GM18498 (cell line): ENCODE measurements at regions not wholly inside any gene's neighbourhood (a gene's known extent, or its start where the extent isn't known, plus 50 kb on each side); places are given as distances from the start of the nearest gene placed in this dataset.
"Not testable (repeated sequence)": the region's sequence is repeated elsewhere in the genome, so short reads cannot be mapped to it uniquely, and the experiment has no call there.

Experiments used
- ATAC-seq: cut with Tn5 transposase; IDR thresholded peaks from one replicate; pipeline ENCODE4 v1.9.1; 2021; ENCODE audit warnings: mild to moderate bottlenecking, moderate library complexity; ENCODE audit not compliant: unreplicated experiment

GRCh38 chr15:36430280-36430679 is 149.1 kb upstream of the CDIN1 start:
- ATAC-seq = no peak

GRCh38 chr15:36430726-36431265 is 148.6 kb upstream of the CDIN1 start:
- no peak for ATAC-seq

GRCh38 chr15:36432161-36432560 is 147.3 kb upstream of the CDIN1 start:
- ATAC-seq = no peak

- no peak for ATAC-seq
Observed at GRCh38 chr15:36434177-36434576, 145.2 kb upstream of the CDIN1 start.

- no peak for ATAC-seq
Observed at GRCh38 chr15:36438499-36438898, 140.9 kb upstream of the CDIN1 start.

GRCh38 chr15:36447373-36447772 is 132.1 kb upstream of the CDIN1 start:
- ATAC-seq = no peak

- no peak for ATAC-seq
Observed at GRCh38 chr15:36448418-36448817, 131.0 kb upstream of the CDIN1 start.

GRCh38 chr15:36449084-36449661 is 130.3 kb upstream of the CDIN1 start:
- no peak for ATAC-seq

GRCh38 chr15:36449662-36450145 is 129.7 kb upstream of the CDIN1 start:
- ATAC-seq = no peak

GRCh38 chr15:36454244-36454643 is 125.2 kb upstream of the CDIN1 start:
- ATAC-seq = not testable (repeated sequence)

- no peak for ATAC-seq
Observed at GRCh38 chr15:36458411-36458810, 121.0 kb upstream of the CDIN1 start.

GRCh38 chr15:36465304-36465703 is 114.1 kb upstream of the CDIN1 start:
- ATAC-seq = no peak

- ATAC-seq = no peak
Observed at GRCh38 chr15:36468746-36469145, 110.7 kb upstream of the CDIN1 start.

GRCh38 chr15:36469311-36469966 is 110.0 kb upstream of the CDIN1 start:
- ATAC-seq = no peak

- ATAC-seq = no peak
Observed at GRCh38 chr15:36472672-36473071, 106.8 kb upstream of the CDIN1 start.

- no peak for ATAC-seq
Observed at GRCh38 chr15:36478561-36478960, 100.9 kb upstream of the CDIN1 start.

GRCh38 chr15:36479200-36479896 is 100.1 kb upstream of the CDIN1 start:
- ATAC-seq = no peak

GRCh38 chr15:36481156-36481555 is 98.3 kb upstream of the CDIN1 start:
- no peak for ATAC-seq

- no peak for ATAC-seq
Observed at GRCh38 chr15:36483409-36483808, 96.0 kb upstream of the CDIN1 start.

GRCh38 chr15:36484038-36484778 is 95.2 kb upstream of the CDIN1 start:
- no peak for ATAC-seq

- no peak for ATAC-seq
Observed at GRCh38 chr15:36491912-36492311, 87.5 kb upstream of the CDIN1 start.
